Progenitor cell of endocrine pancreas (in vitro differentiated cells): ENCODE measurements at regions not wholly inside any gene's neighbourhood (a gene's known extent, or its start where the extent isn't known, plus 50 kb on each side); places are given as distances from the start of the nearest gene placed in this dataset.

Source experiments
- DNase-seq: peaks from one replicate; pipeline ENCODE4 v3.0.0; 2021; ENCODE audit warnings: low spot score; ENCODE audit not compliant: unreplicated experiment
- H3K27ac Mint-ChIP-seq: 2 replicates; pipeline ENCODE4 v1.8.0; 2021; ENCODE audit warnings: mild to moderate bottlenecking, moderate library complexity, mixed read lengths
- H3K27me3 Mint-ChIP-seq: 2 replicates; pipeline ENCODE4 v1.8.0; 2021; ENCODE audit warnings: mixed read lengths
- H3K36me3 Mint-ChIP-seq: 2 replicates; pipeline ENCODE4 v1.8.0; 2022; ENCODE audit warnings: mixed read lengths; ENCODE audit not compliant: insufficient read depth
- H3K4me1 Mint-ChIP-seq: 2 replicates; pipeline ENCODE4 v1.8.0; 2021; ENCODE audit warnings: low read depth, mixed read lengths
- H3K4me3 Mint-ChIP-seq: 2 replicates; pipeline ENCODE4 v1.8.0; 2021; ENCODE audit warnings: low read depth, mild to moderate bottlenecking, moderate library complexity, mixed read lengths
- H3K9me3 Mint-ChIP-seq: 2 replicates; pipeline ENCODE4 v1.8.0; 2021; ENCODE audit warnings: low read depth, mixed read lengths
- CTCF ChIP-seq: fragments of 200-600 bp; sonication (generic); IDR thresholded peaks from one replicate; pipeline ENCODE4 v1.5.0; 2021; ENCODE audit warnings: antibody characterized with exemption, mild to moderate bottlenecking; ENCODE audit not compliant: unreplicated experiment

GRCh38 chr6:159108426-159108985 lies 60.7 kb upstream of the FNDC1 start:
- H3K4me3 Mint-ChIP-seq, result no peak overlapping the region
- DNase-seq, result no peak
- peaks cover 3% of the 10 kb centered on the region for H3K4me1 Mint-ChIP-seq
- peaks cover 11% of the 10 kb centered on the region for H3K27me3 Mint-ChIP-seq
- no peaks in the 10 kb centered on the region for H3K9me3 Mint-ChIP-seq
- no peaks in the 10 kb centered on the region for H3K36me3 Mint-ChIP-seq
- no peak overlapping the region for H3K27ac Mint-ChIP-seq
- no peak for TF ChIP-seq CTCF

- TF ChIP-seq CTCF, result no peak
- Mint-ChIP-seq H3K27ac (no peak overlapping the region), H3K36me3 (no peaks in the 10 kb centered on the region), H3K27me3 (peaks cover 11% of the 10 kb centered on the region), H3K4me3 (no peak overlapping the region), H3K4me1 (peaks cover 3% of the 10 kb centered on the region), H3K9me3 (no peaks in the 10 kb centered on the region)
- no peak for DNase-seq
Observed at GRCh38 chr6:159107451-159108260, 61.5 kb upstream of the FNDC1 start.

- no peak overlapping the region for H3K27ac Mint-ChIP-seq
- no peak for DNase-seq
- no peak for TF ChIP-seq CTCF
- H3K4me1 Mint-ChIP-seq, result peaks cover 3% of the 10 kb centered on the region
- H3K36me3 Mint-ChIP-seq, result no peaks in the 10 kb centered on the region
- peaks cover 11% of the 10 kb centered on the region for H3K27me3 Mint-ChIP-seq
- H3K9me3 Mint-ChIP-seq, result no peaks in the 10 kb centered on the region
- no peak overlapping the region for H3K4me3 Mint-ChIP-seq
Observed at GRCh38 chr6:159106627-159107241, 61.9 kb upstream of the TAGAP start.

GRCh38 chr6:159105716-159106115 lies 60.9 kb upstream of the TAGAP start:
- H3K4me1 Mint-ChIP-seq, result peaks cover 5% of the 10 kb centered on the region
- H3K9me3 Mint-ChIP-seq, result no peaks in the 10 kb centered on the region
- peaks cover 11% of the 10 kb centered on the region for H3K27me3 Mint-ChIP-seq
- no peak for TF ChIP-seq CTCF
- no peak overlapping the region for H3K27ac Mint-ChIP-seq
- H3K36me3 Mint-ChIP-seq, result no peaks in the 10 kb centered on the region
- DNase-seq, result no peak
- no peak overlapping the region for H3K4me3 Mint-ChIP-seq

- no peak for DNase-seq
- no peak overlapping the region for H3K4me3 Mint-ChIP-seq
- H3K27ac Mint-ChIP-seq, result no peak overlapping the region
- H3K4me1 Mint-ChIP-seq, result peaks cover 7% of the 10 kb centered on the region
- no peak for TF ChIP-seq CTCF
- peaks cover 11% of the 10 kb centered on the region for H3K27me3 Mint-ChIP-seq
- no peaks in the 10 kb centered on the region for H3K9me3 Mint-ChIP-seq
- H3K36me3 Mint-ChIP-seq, result no peaks in the 10 kb centered on the region
Observed at GRCh38 chr6:159104931-159105330, 60.1 kb upstream of the TAGAP start.
